PC-3 (cell line): ENCODE measurements at regions not wholly inside any gene's neighbourhood (a gene's known extent, or its start where the extent isn't known, plus 50 kb on each side); places are given as distances from the start of the nearest gene placed in this dataset.

Experiments used
- EZH2 ChIP-seq: fragments of 300-600 bp; sonication (generic); IDR thresholded peaks from one replicate; pipeline ENCODE4 v1.6.1; 2017; ENCODE audit warnings: antibody characterized with exemption, mild to moderate bottlenecking, low read length; ENCODE audit not compliant: unreplicated experiment
- EZH2phosphoT487 ChIP-seq: fragments of 300-600 bp; sonication (generic); IDR thresholded peaks from 2 replicates; pipeline ENCODE4 v1.6.1; 2018; ENCODE audit warnings: mild to moderate bottlenecking, antibody characterized with exemption, low read length, borderline replicate concordance
- TF ChIP-seq, protein P1 (sequence below): fragments of 300-600 bp; sonication (generic); conservative IDR thresholded peaks from 2 replicates; pipeline ENCODE4 v1.5.1; 2017; ENCODE audit warnings: antibody characterized with exemption, low read depth, mild to moderate bottlenecking, low read length

DNA sequence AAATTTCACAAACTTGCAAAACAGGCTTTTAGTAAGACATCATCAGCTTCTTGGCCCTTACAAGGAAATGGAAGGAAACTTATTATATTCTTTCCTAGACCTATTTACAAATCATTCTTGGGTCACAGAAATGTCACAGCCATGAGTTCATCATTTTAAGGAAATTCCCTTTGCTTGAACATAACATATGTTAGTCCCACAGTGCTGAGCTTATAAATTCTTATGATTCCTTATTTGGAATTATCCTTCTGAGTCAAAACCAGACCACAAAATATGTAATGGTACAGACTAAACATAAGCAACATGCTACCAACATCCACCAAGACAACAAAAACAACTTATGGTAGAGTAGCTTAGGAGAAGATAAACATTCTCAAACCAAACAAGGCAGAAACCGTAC is 236.9 kb upstream of the CTSO start:
- TF ChIP-seq EZH2phosphoT487 (no peak), EZH2 (no peak)
- TF ChIP-seq, protein P1, sequence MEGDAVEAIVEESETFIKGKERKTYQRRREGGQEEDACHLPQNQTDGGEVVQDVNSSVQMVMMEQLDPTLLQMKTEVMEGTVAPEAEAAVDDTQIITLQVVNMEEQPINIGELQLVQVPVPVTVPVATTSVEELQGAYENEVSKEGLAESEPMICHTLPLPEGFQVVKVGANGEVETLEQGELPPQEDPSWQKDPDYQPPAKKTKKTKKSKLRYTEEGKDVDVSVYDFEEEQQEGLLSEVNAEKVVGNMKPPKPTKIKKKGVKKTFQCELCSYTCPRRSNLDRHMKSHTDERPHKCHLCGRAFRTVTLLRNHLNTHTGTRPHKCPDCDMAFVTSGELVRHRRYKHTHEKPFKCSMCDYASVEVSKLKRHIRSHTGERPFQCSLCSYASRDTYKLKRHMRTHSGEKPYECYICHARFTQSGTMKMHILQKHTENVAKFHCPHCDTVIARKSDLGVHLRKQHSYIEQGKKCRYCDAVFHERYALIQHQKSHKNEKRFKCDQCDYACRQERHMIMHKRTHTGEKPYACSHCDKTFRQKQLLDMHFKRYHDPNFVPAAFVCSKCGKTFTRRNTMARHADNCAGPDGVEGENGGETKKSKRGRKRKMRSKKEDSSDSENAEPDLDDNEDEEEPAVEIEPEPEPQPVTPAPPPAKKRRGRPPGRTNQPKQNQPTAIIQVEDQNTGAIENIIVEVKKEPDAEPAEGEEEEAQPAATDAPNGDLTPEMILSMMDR = no peak
